ENCODE measurements at regions not wholly inside any gene's neighbourhood (a gene's known extent, or its start where the extent isn't known, plus 50 kb on each side); places are given as distances from the start of the nearest gene placed in this dataset.

- Histone ChIP-seq H3K4me1 (replicated peaks) (no peaks in the 10 kb centered on the region), H3K9me3 (no peaks in the 10 kb centered on the region), H3K27me3 (replicated peaks; ENCODE audit: insufficient read depth) (no peaks in the 10 kb centered on the region), H3K4me3 (no peak overlapping the region), H3K36me3 (no peaks in the 10 kb centered on the region), H3K27ac (no peak overlapping the region)
- intact Hi-C loops (cut with DNase I) = no loop called here
- WGBS = 95% methylated on average over 3 of the region's 3 CpGs
- DNase-seq (ENCODE audit: low spot score) = no peak
- TF ChIP-seq POLR2A (IDR thresholded peaks at IDR 0.05) (no peak), POLR2AphosphoS5 (IDR thresholded peaks at IDR 0.05) (no peak)
- TF ChIP-seq, protein P1, sequence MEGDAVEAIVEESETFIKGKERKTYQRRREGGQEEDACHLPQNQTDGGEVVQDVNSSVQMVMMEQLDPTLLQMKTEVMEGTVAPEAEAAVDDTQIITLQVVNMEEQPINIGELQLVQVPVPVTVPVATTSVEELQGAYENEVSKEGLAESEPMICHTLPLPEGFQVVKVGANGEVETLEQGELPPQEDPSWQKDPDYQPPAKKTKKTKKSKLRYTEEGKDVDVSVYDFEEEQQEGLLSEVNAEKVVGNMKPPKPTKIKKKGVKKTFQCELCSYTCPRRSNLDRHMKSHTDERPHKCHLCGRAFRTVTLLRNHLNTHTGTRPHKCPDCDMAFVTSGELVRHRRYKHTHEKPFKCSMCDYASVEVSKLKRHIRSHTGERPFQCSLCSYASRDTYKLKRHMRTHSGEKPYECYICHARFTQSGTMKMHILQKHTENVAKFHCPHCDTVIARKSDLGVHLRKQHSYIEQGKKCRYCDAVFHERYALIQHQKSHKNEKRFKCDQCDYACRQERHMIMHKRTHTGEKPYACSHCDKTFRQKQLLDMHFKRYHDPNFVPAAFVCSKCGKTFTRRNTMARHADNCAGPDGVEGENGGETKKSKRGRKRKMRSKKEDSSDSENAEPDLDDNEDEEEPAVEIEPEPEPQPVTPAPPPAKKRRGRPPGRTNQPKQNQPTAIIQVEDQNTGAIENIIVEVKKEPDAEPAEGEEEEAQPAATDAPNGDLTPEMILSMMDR (IDR thresholded peaks at IDR 0.05) = no peak
These were observed 148.9 kb upstream of the SP4 start for GRCh38 chr7:21278944-21279343.

- no peak for DNase-seq (ENCODE audit: low spot score)
- no peaks in the 10 kb centered on the region for H3K9me3 ChIP-seq
- H3K36me3 ChIP-seq = no peaks in the 10 kb centered on the region
- H3K4me1 ChIP-seq (replicated peaks) = no peaks in the 10 kb centered on the region
- intact Hi-C loops (cut with DNase I) = no loop called here
- TF ChIP-seq POLR2AphosphoS5 (IDR thresholded peaks at IDR 0.05) = no peak
- no peak for TF ChIP-seq POLR2A (IDR thresholded peaks at IDR 0.05)
- TF ChIP-seq, protein P1 (IDR thresholded peaks at IDR 0.05) = no peak
- H3K4me3 ChIP-seq = no peak overlapping the region
- H3K27ac ChIP-seq = no peak overlapping the region
- no peaks in the 10 kb centered on the region for H3K27me3 ChIP-seq (replicated peaks; ENCODE audit: insufficient read depth)
These were observed 146.7 kb upstream of the SP4 start for GRCh38 chr7:21281193-21281592.

DNA sequence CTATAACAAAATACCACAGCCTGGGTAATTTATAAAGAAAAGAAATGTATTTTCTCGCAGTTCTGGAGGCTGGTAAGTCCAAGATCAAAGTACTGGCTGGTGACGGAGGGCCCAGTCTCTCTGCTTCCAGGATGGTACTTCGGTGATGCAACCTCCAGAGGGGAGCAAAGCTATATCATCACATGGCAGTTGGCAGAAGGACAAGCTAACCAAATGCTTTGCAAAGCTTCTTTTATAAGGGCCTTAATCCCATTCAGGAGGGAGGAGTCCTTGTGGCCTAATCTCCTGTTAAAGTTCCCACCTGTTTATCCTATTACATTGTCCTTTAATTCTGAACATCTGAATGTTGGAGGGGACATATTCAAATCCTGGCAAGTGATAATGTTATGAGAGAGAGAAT, 134.1 kb upstream of the SP4 start:
- intact Hi-C loops (cut with DNase I) = no loop called here
- Histone ChIP-seq H3K9me3 (no peaks in the 10 kb centered on the region), H3K27ac (no peak overlapping the region), H3K36me3 (no peaks in the 10 kb centered on the region), H3K27me3 (replicated peaks; ENCODE audit: insufficient read depth) (no peaks in the 10 kb centered on the region), H3K4me3 (no peak overlapping the region), H3K4me1 (replicated peaks) (no peaks in the 10 kb centered on the region)
- TF ChIP-seq POLR2A (IDR thresholded peaks at IDR 0.05) (no peak), POLR2AphosphoS5 (IDR thresholded peaks at IDR 0.05) (no peak)
- TF ChIP-seq, protein P1 (IDR thresholded peaks at IDR 0.05) = no peak
- WGBS = 91% methylated on average over 3 of the region's 3 CpGs
- DNase-seq (ENCODE audit: low spot score) = no peak

GRCh38 chr7:21299766-21300165, 128.1 kb upstream of the SP4 start:
- DNase-seq (ENCODE audit: low spot score) = no peak
- H3K4me1 ChIP-seq (replicated peaks) = no peaks in the 10 kb centered on the region
- H3K27me3 ChIP-seq (replicated peaks; ENCODE audit: insufficient read depth) = no peaks in the 10 kb centered on the region
- 93% methylated on average over 5 of the region's 5 CpGs for WGBS
- H3K36me3 ChIP-seq = no peaks in the 10 kb centered on the region
- intact Hi-C loops (cut with DNase I) = no loop called here
- H3K27ac ChIP-seq = no peak overlapping the region
- no peak overlapping the region for H3K4me3 ChIP-seq
- TF ChIP-seq POLR2A (IDR thresholded peaks at IDR 0.05) (no peak), POLR2AphosphoS5 (IDR thresholded peaks at IDR 0.05) (no peak)
- TF ChIP-seq, protein P1 (IDR thresholded peaks at IDR 0.05) = no peak
- H3K9me3 ChIP-seq = no peaks in the 10 kb centered on the region

DNA sequence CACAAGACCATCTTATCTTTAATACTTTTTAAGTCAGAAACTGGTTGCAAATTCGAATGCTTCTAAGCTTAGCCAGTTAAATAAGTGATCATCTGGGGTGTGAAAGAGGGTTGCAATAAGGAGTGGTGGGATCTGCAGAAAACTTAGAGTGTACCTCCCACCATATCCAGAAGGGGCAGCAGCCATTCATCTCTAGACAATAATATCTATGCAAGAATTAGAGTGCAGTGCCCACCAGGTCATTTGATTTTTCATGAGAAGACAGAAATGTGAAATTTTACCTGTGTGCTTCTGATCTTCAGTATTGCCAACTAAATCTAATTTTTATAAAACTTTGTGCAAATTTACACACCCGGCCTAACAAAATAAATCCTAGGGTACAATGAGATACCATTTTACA, 127.2 kb upstream of the SP4 start:
- Histone ChIP-seq H3K4me1 (replicated peaks) (no peaks in the 10 kb centered on the region), H3K27ac (no peak overlapping the region), H3K4me3 (no peak overlapping the region), H3K9me3 (no peaks in the 10 kb centered on the region), H3K36me3 (no peaks in the 10 kb centered on the region), H3K27me3 (replicated peaks; ENCODE audit: insufficient read depth) (no peaks in the 10 kb centered on the region)
- 89% methylated on average over 2 of the region's 2 CpGs for WGBS
- intact Hi-C loops (cut with DNase I) = no loop called here
- DNase-seq (ENCODE audit: low spot score) = no peak
- TF ChIP-seq, protein P1 (IDR thresholded peaks at IDR 0.05) = no peak
- TF ChIP-seq POLR2A (IDR thresholded peaks at IDR 0.05) (no peak), POLR2AphosphoS5 (IDR thresholded peaks at IDR 0.05) (no peak)
